HG02852 (cell line): ENCODE measurements at regions not wholly inside any gene's neighbourhood (a gene's known extent, or its start where the extent isn't known, plus 50 kb on each side); places are given as distances from the start of the nearest gene placed in this dataset.

Experiments
- ATAC-seq: cut with Tn5 transposase; IDR thresholded peaks from one replicate; pipeline ENCODE4 v1.9.1; 2021; ENCODE audit warnings: mild to moderate bottlenecking, moderate library complexity; ENCODE audit not compliant: unreplicated experiment

- ATAC-seq: no peak
Observed at GRCh38 chr2:139078376-139078775, 298.2 kb upstream of the NXPH2 start.

DNA sequence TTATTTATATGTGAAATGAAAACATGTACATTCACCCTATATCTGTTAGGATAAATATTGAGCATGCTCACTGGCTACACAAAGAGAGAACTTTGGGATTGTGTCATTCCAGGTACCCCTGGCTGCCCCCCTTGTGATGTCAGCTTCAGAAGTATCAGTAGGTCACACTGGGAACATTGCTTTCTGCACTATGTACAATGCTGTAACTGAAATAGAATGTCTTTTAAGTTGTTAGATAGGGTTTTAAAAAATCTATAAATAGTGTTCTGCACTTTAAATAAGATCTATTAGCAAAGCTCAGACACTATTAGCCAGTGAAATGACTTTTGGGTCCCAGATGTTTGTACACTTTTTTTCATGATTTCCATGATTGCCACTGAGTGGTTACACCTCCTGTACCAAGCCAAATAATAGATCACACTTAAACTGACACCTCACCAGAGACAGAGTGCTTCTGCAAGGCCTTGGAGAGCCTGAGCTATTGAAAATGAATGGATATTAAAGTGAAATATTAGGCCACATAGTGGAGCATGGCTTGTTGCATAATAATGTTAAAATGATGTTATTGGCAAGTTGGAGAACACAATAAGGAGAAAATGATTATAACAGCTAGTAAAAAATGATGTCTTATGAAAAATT lies 297.0 kb upstream of the NXPH2 start:
- ATAC-seq: no peak

DNA sequence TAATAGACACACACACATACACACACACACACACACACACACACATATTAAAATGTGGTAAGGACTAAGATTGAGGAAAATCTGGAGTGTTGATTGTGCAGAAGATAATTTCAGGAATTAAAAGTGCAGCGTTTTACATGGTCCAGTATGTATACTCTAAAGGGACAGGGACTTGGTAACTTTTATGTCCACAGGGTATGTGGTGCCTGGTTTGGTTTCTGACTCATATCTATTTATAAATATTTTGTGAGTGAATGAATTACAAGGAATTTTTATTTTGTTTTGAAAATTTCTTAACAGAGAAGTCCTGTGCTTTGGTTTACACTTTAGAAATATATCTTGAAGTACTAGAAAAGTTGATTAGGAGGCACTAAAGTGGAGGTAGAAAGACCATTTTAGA lies 287.7 kb upstream of the NXPH2 start:
- no peak for ATAC-seq

GRCh38 chr2:139067072-139067471 lies 286.9 kb upstream of the NXPH2 start:
- no peak for ATAC-seq

DNA sequence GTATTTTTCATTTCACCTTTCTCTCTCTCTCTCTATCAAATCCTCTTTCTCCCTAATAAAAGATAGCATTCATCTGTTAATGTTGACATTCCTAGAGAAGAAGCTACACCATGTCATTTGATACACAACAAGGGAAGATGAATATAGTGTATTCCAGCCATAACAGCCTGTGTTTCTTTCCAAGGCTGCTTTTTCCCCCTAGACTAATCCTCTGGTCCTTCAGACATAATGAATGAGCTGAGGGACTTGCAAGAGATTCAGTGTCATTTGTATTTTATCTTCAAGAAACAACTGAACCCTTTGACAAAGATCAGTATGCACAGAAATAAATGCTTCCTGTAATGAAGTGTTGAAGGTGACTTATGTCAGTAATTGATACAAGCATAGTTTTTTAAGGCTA lies 284.0 kb upstream of the NXPH2 start:
- no peak for ATAC-seq

- ATAC-seq: no peak
Observed at GRCh38 chr2:139059617-139060016, 279.4 kb upstream of the NXPH2 start.

- ATAC-seq: no peak
Observed at GRCh38 chr2:139055202-139055601, 275.0 kb upstream of the NXPH2 start.

- ATAC-seq: no peak
Observed at GRCh38 chr2:139048017-139048416, 267.8 kb upstream of the NXPH2 start.

DNA sequence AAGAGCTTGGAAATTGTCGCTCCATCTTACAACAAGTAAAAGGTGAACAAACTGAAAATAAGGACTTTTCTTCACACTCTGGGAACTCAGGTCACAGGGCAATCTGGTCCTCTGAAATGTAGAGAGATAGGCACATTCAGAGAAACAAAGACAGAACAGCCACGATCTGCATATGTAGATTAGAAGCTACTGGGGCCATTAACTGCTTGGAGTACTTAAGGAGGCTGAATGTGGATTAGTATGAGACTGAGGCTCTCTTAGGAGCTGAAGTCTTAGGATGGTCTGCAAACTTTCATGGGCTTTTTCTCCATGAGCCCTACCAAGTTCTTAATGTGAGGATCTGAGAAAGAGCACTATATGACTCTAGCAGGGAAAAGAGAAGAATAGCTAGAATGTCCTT lies 265.3 kb upstream of the NXPH2 start:
- no peak for ATAC-seq

DNA sequence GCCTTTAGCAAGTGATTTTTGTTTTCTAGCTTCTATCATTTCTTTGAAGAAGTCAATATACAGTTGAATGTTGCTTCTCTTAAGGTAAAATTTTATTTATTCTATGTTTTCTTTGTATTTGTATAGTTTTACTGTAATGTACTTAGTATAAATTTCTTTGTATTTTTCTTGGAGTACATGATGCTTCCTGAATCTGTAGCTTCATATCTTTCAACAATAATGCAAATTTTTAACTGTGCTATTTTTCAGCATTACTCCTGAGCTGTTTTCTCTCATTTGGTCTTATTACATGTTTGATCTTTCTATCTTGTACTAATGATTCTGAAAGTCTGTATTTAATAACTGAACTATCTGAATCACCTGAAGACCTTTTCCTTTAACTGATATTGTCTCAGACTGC lies 253.9 kb upstream of the NXPH2 start:
- ATAC-seq: no peak

DNA sequence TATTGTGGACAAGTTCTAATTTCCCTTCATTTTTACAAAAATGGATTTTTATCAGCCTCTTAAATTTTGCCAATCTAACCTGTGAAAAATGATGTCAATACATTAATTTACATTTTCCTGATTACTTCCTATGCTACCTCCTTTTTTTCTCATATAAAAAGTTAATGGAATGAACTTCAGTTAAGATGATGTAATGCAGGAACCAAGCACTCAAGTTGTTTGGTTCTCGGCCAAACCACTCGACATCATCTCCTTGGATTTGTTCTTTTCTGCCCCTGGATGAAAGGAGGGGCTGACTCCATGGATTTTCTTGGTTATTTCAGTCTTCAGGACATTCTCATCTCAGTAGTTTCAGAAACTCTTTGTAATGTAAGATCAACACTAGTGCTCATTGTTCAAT lies 253.1 kb upstream of the NXPH2 start:
- no peak for ATAC-seq

DNA sequence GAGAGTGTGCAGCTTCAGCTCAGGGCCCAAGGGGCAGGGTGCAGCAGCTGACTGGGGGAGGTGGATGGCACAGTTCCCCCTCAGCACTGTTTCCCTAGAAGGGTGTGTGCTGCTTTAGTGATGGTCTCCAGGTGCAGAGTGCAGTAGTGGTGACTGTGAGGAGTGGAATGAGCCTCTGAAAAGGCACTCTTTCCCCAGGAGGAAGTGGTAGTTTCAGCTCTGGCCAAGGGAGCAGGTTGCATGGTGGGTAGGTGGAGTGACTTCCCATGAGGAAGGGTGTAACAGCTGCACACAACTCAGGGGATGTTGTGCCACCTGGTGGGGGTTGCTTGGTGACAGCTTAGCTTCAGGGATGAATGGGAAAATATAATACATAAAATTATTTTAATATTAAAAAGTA lies 251.5 kb upstream of the NXPH2 start:
- peak; percentile 74 for ATAC-seq

DNA sequence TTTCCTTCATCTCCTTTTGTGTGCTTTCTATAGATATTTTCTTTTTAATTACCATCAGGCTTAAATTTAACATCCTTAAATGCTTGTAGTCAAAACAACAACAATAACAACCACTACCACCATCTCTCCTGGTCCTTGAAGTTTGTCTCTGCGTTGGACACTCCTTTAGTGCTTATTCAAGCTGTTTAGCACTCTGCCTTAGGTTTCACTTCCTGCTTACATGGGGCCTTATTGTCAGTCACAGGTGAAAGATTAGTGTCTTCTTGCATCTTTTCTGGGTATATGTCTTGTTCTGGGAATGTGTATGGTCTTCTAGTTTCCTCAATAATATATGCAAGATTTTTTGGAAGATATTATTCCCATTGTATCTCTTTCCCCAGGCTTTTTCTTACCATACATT lies 240.1 kb upstream of the NXPH2 start:
- no peak for ATAC-seq

DNA sequence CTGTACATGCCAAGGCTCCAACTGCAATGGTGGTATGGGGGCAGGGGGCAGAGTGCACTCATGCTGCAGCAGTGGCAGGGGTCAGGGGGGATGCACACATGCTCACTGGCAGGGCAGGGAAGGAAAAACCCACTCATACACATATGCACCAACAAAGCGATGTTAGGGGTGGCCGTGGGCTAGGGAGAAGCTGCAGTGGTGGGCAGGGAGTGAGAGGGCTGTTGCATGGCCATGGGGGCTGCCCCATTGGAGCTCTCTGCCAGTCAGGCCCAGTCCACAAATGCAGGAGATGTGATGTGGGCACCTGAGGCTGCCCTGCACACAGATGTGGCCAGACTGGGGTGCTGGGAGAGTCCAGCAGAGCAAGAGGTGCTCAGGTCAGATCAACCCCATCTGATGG lies 238.1 kb upstream of the NXPH2 start:
- no peak for ATAC-seq

GRCh38 chr2:139007130-139007529 lies 226.9 kb upstream of the NXPH2 start:
- ATAC-seq: no peak

GRCh38 chr2:139000131-139000785 lies 220.1 kb upstream of the NXPH2 start:
- no peak for ATAC-seq

- no peak for ATAC-seq
Observed at GRCh38 chr2:138997856-138998517, 217.8 kb upstream of the NXPH2 start.

- ATAC-seq: no peak
Observed at GRCh38 chr2:138997346-138997745, 217.2 kb upstream of the NXPH2 start.

DNA sequence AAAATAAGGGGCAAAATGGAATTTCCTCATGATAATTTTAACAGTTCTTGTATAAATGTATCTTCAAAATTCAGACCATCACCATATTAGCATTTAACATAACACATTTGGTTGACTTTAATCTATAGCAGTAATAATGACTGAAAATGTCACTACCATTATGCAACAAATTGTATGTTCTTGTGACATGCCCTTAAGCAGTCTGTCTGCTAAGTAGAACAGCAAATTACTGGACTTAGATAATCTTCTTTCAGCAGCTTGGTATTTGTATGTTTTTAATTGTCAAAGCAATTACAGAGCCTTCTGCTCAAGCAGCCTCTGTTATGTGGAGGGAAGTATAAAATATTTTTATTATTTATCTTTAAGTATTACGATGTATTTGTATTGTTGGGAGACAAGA lies 214.3 kb upstream of the NXPH2 start:
- no peak for ATAC-seq

DNA sequence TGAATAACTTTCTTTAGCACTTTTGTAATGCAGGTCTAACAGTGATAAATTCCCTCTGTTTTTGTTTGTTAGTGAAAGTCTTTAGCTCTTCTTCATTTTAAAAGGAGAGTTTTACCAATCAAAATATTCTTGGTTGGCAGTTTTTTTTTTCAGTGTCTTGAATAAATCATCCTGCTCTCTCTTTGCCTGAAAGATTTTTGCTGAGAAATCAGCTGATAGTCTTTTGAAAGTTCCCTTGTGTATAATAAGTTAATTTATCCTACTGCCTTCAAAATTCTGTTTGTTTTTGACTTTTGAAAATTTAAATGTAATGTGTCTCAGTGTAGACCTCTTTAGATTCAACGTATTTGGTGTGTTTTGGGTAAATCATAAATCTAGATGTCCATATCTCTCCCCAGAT lies 205.7 kb upstream of the NXPH2 start:
- no peak for ATAC-seq

DNA sequence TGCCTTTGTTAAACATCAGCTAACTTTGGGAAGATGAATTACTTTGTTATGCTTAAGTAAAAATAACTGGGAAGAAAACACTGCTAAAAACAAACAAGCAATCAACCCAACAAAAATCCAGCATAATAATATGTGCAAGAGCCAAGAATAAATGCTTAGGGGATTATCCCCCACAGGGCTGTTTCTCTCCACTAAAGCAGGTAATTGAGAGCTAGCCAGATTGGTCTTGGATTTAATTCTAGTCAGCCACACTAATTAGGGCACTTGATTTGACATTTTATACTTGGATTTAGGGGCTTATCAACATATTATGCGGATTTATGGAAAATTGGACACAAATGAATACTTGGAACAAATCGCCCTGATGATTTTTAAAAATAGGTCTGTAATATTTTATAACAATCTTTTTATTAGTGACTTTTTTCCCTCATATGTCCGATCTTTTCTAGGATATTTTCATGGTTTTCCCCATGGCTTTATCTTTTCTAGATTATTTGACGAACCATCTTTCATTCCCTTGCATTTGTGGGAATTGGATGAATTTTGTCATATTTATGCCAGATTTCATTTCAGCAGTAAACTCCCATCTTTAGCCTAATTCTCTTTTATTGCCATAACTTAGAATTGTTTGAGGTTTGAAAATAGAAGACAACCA lies 199.1 kb upstream of the NXPH2 start:
- no peak for ATAC-seq

DNA sequence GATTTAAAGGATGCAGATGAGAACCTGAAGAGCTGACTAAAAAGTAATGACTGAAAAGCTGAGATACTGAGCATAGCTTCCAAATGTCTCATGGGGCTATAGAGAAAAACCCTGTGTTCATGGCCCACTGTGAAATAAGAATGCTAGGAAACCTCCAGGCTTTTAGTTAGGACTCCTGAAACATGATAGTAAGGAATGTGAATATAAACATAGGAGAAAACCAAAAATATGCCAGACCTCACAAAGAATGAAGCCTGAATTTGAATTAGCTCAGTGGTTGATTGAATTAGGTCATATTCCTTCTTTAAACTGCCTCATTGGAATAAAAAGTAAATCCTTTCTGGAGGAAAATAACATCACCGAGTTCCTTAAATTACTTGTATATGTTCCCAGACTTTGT lies 194.5 kb upstream of the NXPH2 start:
- no peak for ATAC-seq
